ENCODE measurements at regions not wholly inside any gene's neighbourhood (a gene's known extent, or its start where the extent isn't known, plus 50 kb on each side); places are given as distances from the start of the nearest gene placed in this dataset.

- peak; percentile 9 for TF ChIP-seq CTCF (IDR thresholded peaks at IDR 0.05; ENCODE audit: control extremely low read depth, extremely low read depth, low read depth, missing control alignments)
- DNase-seq (ENCODE audit: extremely low spot score) = no peak
- ChIA-PET CTCF (interaction anchor here (2.1 kb wide), 1 partner anchor 1088 kb away, joined by 6 read pairs; no protein-coding TSS in a partner anchor), POLR2A (no interaction called here)
Measured at GRCh38 chr1:238951809-238952208, 434.6 kb upstream of the CHRM3 start.

- POLR2A ChIA-PET = no interaction called here
- DNase-seq (ENCODE audit: extremely low spot score) = no peak
- CTCF ChIA-PET = interaction anchor here (2.1 kb wide), 1 partner anchor 1087 kb away, joined by 6 read pairs; no protein-coding TSS in a partner anchor
- TF ChIP-seq CTCF (IDR thresholded peaks at IDR 0.05; ENCODE audit: control extremely low read depth, extremely low read depth, low read depth, missing control alignments) = no peak
Measured at GRCh38 chr1:238950784-238951183, 435.6 kb upstream of the CHRM3 start.

- DNase-seq (ENCODE audit: extremely low spot score) = no peak
- TF ChIP-seq CTCF (IDR thresholded peaks at IDR 0.05; ENCODE audit: control extremely low read depth, extremely low read depth, low read depth, missing control alignments) = no peak
- POLR2A ChIA-PET = no interaction called here
- CTCF ChIA-PET = no interaction called here
Measured at GRCh38 chr1:238950017-238950416, 436.4 kb upstream of the CHRM3 start.

- DNase-seq (ENCODE audit: extremely low spot score) = no peak
- POLR2A ChIA-PET = no interaction called here
- CTCF ChIA-PET = no interaction called here
- TF ChIP-seq CTCF (IDR thresholded peaks at IDR 0.05; ENCODE audit: control extremely low read depth, extremely low read depth, low read depth, missing control alignments) = no peak
Measured at GRCh38 chr1:238944028-238944427, 442.3 kb upstream of the CHRM3 start.

- no peak for DNase-seq (ENCODE audit: extremely low spot score)
- ChIA-PET CTCF (no interaction called here), POLR2A (no interaction called here)
- no peak for TF ChIP-seq CTCF (IDR thresholded peaks at IDR 0.05; ENCODE audit: control extremely low read depth, extremely low read depth, low read depth, missing control alignments)
Measured at GRCh38 chr1:238927899-238928298, 458.5 kb upstream of the CHRM3 start.

- DNase-seq (ENCODE audit: extremely low spot score) = no peak
- TF ChIP-seq CTCF (IDR thresholded peaks at IDR 0.05; ENCODE audit: control extremely low read depth, extremely low read depth, low read depth, missing control alignments) = no peak
- CTCF ChIA-PET = no interaction called here
- POLR2A ChIA-PET = no interaction called here
Measured at GRCh38 chr1:238916828-238917227, 469.5 kb upstream of the CHRM3 start.

- CTCF ChIA-PET = no interaction called here
- TF ChIP-seq CTCF (IDR thresholded peaks at IDR 0.05; ENCODE audit: control extremely low read depth, extremely low read depth, low read depth, missing control alignments) = no peak
- POLR2A ChIA-PET = no interaction called here
- DNase-seq (ENCODE audit: extremely low spot score) = no peak
Measured at GRCh38 chr1:238914346-238914745, 472.0 kb upstream of the CHRM3 start.
